Activated naive CD4-positive, alpha-beta T cell treated with anti-CD3 and anti-CD28 coated beads, Interleukin-2, amount 50 U/mL, for 72 hours (primary cell): ENCODE measurements at regions not wholly inside any gene's neighbourhood (a gene's known extent, or its start where the extent isn't known, plus 50 kb on each side); places are given as distances from the start of the nearest gene placed in this dataset.

ENCODE experiments used
- ATAC-seq, 2 donors: fragments of 150-1000 bp; cut with Tn5 transposase; 2 replicates each; pipeline ENCODE4 v1.10.0; 2021; ENCODE audit warnings: mild to moderate bottlenecking in 2 of 2, moderate library complexity in 2 of 2
- DNase-seq, 2 donors: peaks; one replicate each; pipeline ENCODE4 v3.0.0; 2021 to 2022; ENCODE audit warnings: low spot score in 2 of 2
- H3K27ac Mint-ChIP-seq, 2 donors: one replicate each; pipeline ENCODE4 v1.8.0; 2022; ENCODE audit warnings: mild to moderate bottlenecking in 2 of 2, mixed read lengths in 2 of 2
- H3K36me3 Mint-ChIP-seq, 2 donors: one replicate each; pipeline ENCODE4 v1.8.0; 2022; ENCODE audit warnings: mixed read lengths in 2 of 2
- H3K9me3 Mint-ChIP-seq, 2 donors: one replicate each; pipeline ENCODE4 v1.8.0; 2022; ENCODE audit warnings: mixed read lengths in 2 of 2

DNA sequence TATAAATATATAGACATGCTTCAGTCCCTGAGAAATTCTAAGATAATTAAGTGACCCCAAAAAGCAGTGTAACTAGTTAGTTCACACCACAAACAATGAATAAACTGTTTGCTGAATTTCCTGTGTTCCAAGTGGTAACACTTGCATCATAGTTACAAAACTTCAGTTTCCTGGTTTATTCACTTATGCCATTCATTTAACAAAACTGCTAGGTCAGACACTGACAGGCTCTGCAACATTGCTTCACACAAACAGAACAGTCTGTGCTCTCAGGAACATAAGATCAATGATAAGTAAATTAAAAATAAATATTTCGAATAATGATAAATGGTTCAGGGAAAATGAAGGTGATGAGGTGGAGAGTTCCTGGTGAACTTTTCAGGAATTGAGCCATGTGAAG, 133.3 kb upstream of the NAMPT start:
- H3K27ac Mint-ChIP-seq, result no peak overlapping the region
- no peak for DNase-seq
- H3K36me3 Mint-ChIP-seq, result peaks cover 10 to 40% of the 10 kb centered on the region in 2 donors
- peaks cover 13 to 30% of the 10 kb centered on the region in 2 donors for H3K9me3 Mint-ChIP-seq
- peak in 1 of 2 donors; percentile 44 for ATAC-seq

DNA sequence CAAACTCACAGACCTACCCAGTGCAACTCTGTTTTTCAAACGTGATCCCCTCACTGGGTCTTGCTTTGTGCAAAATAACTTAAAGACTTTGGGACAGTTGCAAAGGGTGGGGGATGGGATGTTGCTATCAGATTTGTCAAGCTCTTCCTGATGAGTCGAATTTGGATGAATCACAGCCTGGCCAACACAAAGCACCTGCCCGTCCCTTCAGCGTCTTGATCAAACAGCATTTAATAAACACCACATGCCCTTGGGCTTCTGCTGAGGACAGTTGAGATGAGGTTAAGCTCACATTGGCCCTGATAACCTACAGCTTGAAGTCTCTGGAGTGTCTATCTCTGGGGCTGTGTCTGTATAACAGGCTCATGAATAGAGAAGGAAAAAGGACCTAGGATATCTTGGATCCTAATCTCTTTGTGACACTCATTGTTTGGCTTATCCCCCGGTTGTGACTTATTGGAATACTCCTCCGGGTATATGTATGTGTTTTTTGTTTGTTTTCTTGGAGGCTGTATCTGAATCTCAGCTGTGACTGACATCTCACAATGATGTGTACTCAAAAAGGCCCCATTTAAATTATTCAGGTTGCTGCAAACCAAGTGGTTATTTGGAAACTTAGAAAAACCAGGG, 132.6 kb upstream of the NAMPT start:
- Mint-ChIP-seq H3K27ac (no peak overlapping the region), H3K9me3 (peaks cover 13 to 26% of the 10 kb centered on the region in 2 donors), H3K36me3 (peaks cover 10 to 34% of the 10 kb centered on the region in 2 donors)
- ATAC-seq (no peak), DNase-seq (no peak)

DNA sequence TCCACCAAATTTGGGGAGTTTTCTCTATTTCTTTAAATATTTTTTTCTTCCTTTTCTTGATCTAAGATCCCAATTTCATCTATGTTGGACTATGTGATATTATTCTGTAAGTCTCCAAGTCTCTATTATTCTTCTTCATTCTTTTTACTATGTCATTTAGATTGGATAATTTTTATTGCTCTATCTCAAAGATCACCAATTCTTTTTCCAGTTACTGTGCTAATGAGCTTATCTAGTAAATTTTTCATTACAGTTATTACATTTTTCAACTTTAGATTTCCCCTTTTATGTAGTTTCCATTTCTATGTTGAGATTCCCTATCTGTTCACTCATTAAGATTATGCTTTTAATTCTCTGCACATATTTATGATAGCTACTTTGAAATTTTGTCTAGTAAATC, 131.6 kb upstream of the NAMPT start:
- Mint-ChIP-seq H3K36me3 (peaks cover 10 to 32% of the 10 kb centered on the region in 2 donors), H3K9me3 (peaks cover 13 to 27% of the 10 kb centered on the region in 2 donors), H3K27ac (no peak overlapping the region)
- DNase-seq (no peak), ATAC-seq (no peak)

DNA sequence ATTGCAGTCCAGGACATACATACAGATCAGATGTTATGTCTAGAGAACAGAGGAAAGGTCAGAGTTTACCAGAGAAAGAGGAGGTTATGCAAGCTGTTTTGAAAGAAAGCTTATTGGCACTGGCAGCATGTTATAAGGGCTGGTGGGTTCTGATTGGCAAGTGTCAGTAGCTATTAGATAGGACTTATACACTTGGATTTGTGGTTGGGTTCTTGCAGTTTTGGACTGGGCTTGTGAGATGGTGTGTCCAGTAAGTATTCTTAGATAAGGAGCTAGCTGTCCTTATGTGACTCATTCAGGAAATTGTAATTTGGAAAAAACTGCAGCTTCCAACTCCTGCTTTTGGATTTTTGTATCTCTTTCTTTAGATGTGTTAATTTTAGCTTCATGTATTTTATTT, 130.7 kb upstream of the NAMPT start:
- no peak for ATAC-seq
- H3K27ac Mint-ChIP-seq, result no peak overlapping the region
- peaks cover 13 to 29% of the 10 kb centered on the region in 2 donors for H3K9me3 Mint-ChIP-seq
- DNase-seq, result no peak
- H3K36me3 Mint-ChIP-seq, result peaks cover 10 to 39% of the 10 kb centered on the region in 2 donors

DNA sequence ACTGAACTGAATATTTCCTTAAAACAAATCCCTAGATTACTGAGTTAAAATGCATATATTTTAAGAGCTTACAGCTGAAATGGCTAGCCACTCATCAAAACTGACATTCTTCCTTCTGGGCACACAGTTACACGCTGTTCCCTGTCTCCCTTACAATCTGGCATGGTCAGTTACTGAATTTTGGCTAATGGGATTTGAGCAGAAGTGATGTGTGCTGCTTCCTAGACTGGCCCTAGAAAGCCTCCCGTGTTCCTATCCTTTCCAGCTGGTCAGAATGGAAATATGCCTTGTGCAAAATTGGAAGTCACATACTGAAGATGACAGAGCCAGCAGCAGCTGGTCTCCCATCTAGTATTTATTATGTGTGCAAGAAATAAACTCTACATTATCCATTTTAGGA, 128.7 kb upstream of the NAMPT start:
- peaks cover 10 to 40% of the 10 kb centered on the region in 2 donors for H3K36me3 Mint-ChIP-seq
- DNase-seq (no peak), ATAC-seq (no peak)
- no peak overlapping the region for H3K27ac Mint-ChIP-seq
- H3K9me3 Mint-ChIP-seq, result peaks cover 13 to 29% of the 10 kb centered on the region in 2 donors

DNA sequence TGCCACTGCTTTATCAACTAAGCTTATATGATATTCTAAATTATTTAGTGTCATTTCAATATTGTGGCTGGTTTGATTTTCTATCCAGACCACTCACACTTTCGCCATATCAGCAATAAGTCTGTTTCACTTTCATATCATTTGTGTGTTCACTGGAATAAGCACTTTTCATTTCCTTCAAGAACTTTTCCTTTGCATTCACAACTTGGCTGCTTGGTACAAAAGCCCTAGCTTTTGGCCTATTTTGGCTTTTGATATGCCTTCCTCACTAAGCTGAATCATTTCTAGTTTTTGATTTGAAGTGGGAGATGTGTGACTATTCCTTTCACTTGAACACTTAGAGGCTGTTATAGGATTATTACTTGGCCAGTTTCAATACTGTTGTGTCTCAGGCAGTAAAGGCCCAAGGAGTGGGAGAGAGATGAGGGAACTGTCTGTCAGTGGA, 120.9 kb upstream of the NAMPT start:
- DNase-seq, result no peak
- Mint-ChIP-seq H3K27ac (peak overlapping the region; percentile 0 to 13), H3K36me3 (peaks cover 0 to 27% of the 10 kb centered on the region in 2 donors), H3K9me3 (peaks cover 6 to 11% of the 10 kb centered on the region in 2 donors)
- ATAC-seq, result peak; percentile 98 to 99

DNA sequence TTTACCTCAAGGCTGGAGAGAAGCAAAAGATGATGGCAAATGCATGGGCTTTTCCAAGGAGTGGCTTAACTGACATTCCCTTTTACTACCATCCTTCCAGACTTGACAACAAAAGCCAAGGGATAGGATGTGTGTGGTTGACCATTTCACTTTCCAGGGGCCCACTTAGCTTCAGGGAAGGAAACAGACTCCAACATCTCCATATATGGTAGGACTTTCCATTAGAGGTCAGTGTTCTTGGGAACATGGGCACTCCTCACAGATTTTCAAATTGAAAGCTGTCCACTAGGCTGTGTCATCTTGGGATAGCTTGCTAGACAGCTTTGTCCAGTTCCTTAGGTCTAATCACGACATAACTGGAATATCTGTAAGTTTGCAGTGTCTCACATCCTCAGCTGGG, 118.1 kb upstream of the NAMPT start:
- DNase-seq (no peak), ATAC-seq (no peak)
- peaks cover 0 to 28% of the 10 kb centered on the region in 2 donors for H3K36me3 Mint-ChIP-seq

DNA sequence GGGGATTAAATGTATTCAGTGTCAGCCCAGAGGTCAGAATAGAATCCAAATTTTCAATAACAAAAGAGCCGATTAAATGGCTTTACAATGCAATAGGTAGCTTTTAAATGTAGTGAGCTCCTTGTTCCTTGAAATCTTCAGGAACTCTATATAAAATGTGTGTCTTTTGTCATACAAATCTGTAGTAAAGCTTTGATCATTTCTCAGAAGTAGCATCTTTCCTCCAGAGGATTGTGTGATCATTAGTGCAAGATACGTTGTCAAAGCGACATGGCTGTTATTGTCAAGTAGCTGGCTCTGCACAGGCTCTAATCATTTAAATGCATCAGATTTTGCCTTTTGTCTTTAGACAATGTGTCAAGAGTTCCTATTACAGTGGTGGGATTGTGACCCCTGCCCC, 116.1 kb upstream of the NAMPT start:
- H3K36me3 Mint-ChIP-seq, result peaks cover 0 to 19% of the 10 kb centered on the region in 2 donors
- ATAC-seq (no peak), DNase-seq (no peak)
- peaks cover 6 to 27% of the 10 kb centered on the region in 2 donors for H3K9me3 Mint-ChIP-seq
- H3K27ac Mint-ChIP-seq, result no peak overlapping the region

More for the DNA sequence above, 118.1 kb upstream of the NAMPT start:
- Mint-ChIP-seq H3K9me3 (peaks cover 6 to 14% of the 10 kb centered on the region in 2 donors), H3K27ac (no peak overlapping the region)

DNA sequence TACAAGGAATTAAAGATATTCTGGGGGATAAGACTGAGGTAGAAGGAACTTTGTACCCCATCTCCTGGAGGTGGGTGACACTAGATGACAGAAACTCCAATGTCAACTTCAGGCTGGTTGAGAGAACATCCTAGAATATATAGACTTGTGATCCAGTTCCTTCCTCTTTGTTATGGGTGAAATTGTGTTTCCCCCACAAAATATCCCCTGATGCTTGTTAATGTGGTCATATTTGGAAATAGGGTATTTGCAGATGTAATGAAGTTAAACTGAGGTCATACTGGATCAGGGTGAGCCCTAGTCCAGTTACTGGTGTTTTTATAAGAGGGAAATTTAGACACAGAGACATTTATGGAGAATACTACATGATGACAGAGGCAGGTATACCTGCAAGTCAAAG, 114.0 kb upstream of the NAMPT start:
- DNase-seq, result no peak
- peaks cover 6 to 29% of the 10 kb centered on the region in 2 donors for H3K9me3 Mint-ChIP-seq
- peaks cover 4 to 19% of the 10 kb centered on the region in 2 donors for H3K36me3 Mint-ChIP-seq
- no peak overlapping the region for H3K27ac Mint-ChIP-seq
- no peak for ATAC-seq

DNA sequence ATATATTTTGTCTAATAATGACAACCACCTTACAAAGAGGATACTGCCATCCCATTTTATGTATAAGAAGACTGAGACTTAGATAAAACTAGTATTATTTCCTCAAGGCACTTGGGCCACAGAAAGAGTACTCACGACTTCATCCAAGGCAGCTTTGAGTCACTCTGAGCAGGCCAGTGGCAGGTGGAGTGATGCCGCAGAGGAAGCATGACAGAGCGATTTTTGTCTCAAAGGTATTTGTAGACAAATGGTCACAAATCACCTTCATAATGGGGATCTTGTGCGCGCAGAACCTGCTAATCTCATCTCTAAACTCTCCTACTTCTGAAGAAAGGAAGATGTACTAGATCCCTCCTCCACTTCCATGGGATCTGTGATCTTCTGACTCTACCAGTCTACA, 113.2 kb upstream of the NAMPT start:
- Mint-ChIP-seq H3K27ac (no peak overlapping the region), H3K9me3 (peaks cover 0 to 22% of the 10 kb centered on the region in 2 donors), H3K36me3 (peaks cover 4 to 12% of the 10 kb centered on the region in 2 donors)
- DNase-seq (no peak), ATAC-seq (no peak)

DNA sequence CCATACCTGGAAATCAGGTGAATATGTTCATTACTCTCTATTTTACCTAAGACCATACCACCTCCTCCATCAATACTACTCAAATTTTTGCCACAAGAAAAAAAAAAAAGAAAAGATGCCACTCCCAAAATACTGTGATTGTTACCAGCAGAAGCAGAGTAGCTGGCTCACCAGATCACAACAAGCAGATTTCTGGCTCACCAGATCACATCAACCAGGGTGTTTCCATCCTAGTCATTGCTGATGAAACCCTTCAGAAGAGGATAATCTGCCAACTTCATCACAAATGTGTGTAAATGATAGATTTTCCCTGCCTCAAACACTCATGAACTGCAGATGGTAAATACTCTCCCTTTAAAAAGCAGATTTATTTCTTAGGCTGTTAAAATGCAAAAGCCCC, 109.7 kb upstream of the NAMPT start:
- DNase-seq (no peak), ATAC-seq (no peak)
- peaks cover 0 to 34% of the 10 kb centered on the region in 2 donors for H3K9me3 Mint-ChIP-seq
- H3K36me3 Mint-ChIP-seq, result peaks cover 4 to 19% of the 10 kb centered on the region in 2 donors
- H3K27ac Mint-ChIP-seq, result no peak overlapping the region

DNA sequence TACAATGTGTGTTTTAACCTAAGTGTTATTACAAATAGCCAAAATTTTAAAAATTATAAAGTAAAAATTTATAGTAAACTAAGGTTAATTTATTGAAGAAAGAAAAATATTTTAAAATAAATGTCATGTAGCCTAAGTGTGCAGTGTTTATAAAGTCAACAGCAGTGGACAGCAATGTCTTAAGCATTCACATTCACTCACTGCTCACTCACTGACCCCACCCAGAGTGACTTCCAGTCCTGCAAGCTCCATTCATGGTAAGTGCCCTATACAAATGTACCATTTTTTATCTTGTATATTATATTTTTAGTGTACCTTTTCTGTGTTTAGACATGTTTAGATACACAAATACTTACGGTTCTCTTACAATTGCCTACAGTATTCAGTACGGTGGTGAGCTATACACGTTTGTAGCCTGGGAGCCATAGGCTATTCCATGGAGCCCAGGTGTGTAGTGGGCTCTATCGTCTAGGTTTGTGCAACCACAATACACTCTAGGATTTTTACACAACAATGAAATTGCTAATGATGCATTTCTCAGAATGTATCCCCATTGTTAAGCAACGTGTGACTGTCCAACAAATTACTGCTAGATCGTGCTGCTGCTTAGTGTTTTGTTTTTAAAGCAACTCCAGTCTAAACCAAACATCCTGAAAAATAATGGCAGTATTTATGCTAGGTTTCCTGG, 108.9 kb upstream of the NAMPT start:
- Mint-ChIP-seq H3K27ac (no peak overlapping the region), H3K9me3 (peaks cover 0 to 31% of the 10 kb centered on the region in 2 donors), H3K36me3 (peaks cover 4 to 23% of the 10 kb centered on the region in 2 donors)

DNA sequence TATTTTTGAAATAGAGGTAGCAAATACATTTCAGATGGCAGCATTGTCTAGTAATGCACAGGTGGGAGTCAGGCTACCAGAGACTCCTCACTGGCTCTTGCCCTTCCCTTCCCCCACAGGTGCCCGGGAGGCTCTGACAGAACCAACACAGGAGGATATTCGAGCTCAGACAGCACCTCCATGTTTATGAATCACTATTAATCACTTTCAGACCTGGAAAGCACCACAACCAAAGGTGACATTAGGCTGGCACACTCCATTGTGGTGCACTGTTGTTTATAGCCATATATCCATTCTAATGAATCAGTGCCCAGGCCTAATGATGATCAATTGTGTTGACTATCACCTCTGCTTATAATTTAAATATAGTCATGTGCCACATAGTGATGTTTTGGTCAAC, 107.8 kb upstream of the NAMPT start:
- Mint-ChIP-seq H3K27ac (no peak overlapping the region), H3K36me3 (peaks cover 4 to 19% of the 10 kb centered on the region in 2 donors), H3K9me3 (peaks cover 0 to 31% of the 10 kb centered on the region in 2 donors)
- ATAC-seq (no peak), DNase-seq (no peak)

More for the DNA sequence above, 108.9 kb upstream of the NAMPT start:
- no peak for ATAC-seq
- no peak for DNase-seq

DNA sequence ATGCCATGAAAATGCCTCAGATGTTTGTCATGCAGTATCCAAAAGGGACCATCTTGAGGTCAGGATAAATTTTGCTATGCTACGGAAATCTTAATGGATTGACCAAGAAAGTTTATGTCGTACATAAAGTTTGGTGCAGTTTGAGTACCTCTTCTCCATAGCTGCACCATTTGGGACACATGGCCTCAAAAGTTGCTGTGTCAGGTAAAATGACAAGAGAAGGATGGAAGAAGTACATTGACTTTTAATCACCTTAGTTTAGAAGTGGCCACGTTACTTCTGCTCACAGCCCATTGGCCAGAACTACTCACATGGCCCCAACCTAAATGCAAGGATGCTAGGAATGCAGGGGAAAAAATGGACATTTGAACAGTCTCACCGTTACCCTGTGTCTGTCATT, 107.4 kb upstream of the NAMPT start:
- H3K9me3 Mint-ChIP-seq, result peaks cover 0 to 27% of the 10 kb centered on the region in 2 donors
- H3K36me3 Mint-ChIP-seq, result peaks cover 4 to 19% of the 10 kb centered on the region in 2 donors

DNA sequence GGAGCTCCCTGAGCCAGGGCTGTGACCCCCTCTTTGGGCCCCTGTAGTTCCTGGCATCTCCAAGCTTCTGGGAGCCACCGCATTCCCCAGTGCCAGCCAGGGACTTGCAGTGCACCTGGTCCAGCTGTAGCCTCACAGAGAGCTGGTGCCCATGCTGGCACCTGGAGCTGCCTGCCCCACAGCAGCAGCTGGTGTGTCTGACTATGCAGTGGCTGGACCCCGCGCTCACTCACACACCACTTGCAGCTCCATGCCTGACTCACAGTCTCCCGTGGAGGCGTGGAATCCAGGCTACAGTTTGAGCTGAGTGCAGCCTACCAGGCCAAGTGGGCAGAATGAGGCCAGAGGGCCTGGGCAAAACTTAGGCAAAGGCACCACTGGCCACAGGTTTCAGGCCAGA, 102.2 kb upstream of the NAMPT start:
- H3K9me3 Mint-ChIP-seq, result peaks cover 0 to 19% of the 10 kb centered on the region in 2 donors
- ATAC-seq (no peak), DNase-seq (no peak)
- H3K36me3 Mint-ChIP-seq, result peaks cover 0 to 17% of the 10 kb centered on the region in 2 donors
- H3K27ac Mint-ChIP-seq, result no peak overlapping the region

More for the DNA sequence above, 107.4 kb upstream of the NAMPT start:
- no peak for DNase-seq
- no peak for ATAC-seq
- H3K27ac Mint-ChIP-seq, result no peak overlapping the region

DNA sequence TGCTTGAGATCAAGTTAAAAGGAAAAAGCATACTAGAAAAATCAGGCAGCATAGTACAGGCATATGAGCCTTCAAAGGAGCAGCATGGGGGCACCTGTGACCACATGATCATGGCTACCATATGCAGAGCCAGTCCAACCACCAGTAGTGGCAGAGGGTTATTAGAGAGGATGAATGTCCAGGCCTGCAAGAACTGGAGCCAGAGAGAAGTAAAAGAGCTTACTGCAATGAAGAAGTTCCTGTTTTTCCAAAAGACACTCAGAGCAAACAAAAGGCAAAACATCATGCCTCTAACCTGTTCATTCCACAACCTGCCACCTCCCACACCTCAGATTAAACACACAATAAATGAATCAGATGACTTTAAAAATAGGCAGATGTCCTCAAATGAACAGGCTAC, 99.6 kb upstream of the NAMPT start:
- ATAC-seq (peak in 1 of 2 donors; percentile 41), DNase-seq (no peak)
- H3K9me3 Mint-ChIP-seq, result peaks cover 0 to 8% of the 10 kb centered on the region in 2 donors
- H3K36me3 Mint-ChIP-seq, result peaks cover 0 to 11% of the 10 kb centered on the region in 2 donors
- no peak overlapping the region for H3K27ac Mint-ChIP-seq

DNA sequence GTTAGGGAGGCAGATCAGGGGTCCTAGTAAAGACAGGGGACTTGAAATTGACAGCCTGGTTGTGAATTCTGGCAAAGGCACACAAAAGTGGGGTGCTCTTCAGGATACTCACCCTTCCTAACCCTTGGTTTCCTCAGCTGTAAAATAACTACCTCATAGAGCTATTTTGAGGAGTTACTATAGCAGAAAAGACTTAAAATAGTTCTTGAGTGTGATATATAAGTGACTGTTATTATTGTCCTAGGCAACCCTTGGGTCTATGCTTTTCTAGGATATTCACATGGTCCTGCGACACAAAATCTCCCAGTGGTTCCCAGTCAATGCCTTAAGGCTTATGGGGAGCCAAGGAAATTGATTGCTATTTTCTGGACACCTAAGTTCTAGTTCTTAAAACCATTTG, 98.1 kb upstream of the NAMPT start:
- DNase-seq (no peak), ATAC-seq (no peak)
- peaks cover 0 to 8% of the 10 kb centered on the region in 2 donors for H3K9me3 Mint-ChIP-seq
- H3K27ac Mint-ChIP-seq, result no peak overlapping the region
- peaks cover 0 to 6% of the 10 kb centered on the region in 2 donors for H3K36me3 Mint-ChIP-seq
